ENCODE measurements at regions not wholly inside any gene's neighbourhood (a gene's known extent, or its start where the extent isn't known, plus 50 kb on each side); places are given as distances from the start of the nearest gene placed in this dataset.

DNA sequence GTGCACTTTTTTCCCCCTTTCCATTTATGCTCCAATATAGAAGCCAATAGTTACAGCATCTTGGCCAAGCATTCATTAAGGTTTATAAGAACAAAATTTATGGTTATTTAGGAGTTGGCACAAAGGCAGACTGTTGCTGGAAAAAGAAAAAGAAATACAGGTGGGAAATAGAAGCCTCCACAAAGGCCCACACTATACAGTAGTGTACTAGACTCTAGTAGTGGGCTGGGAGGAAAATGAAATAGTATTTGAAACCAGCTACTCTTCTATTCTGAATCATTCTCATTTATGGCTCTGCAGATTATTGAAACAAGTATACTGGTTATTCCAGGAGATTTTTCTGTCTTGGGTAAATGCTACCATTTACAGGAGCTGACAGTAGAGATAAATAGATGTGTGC lies 80.9 kb upstream of the CDK6 start:
- no peaks in the 10 kb centered on the region for H3K9me3 ChIP-seq
- no peak for DNase-seq
- no peaks in the 10 kb centered on the region for H3K4me1 ChIP-seq
- TF ChIP-seq, protein P1, sequence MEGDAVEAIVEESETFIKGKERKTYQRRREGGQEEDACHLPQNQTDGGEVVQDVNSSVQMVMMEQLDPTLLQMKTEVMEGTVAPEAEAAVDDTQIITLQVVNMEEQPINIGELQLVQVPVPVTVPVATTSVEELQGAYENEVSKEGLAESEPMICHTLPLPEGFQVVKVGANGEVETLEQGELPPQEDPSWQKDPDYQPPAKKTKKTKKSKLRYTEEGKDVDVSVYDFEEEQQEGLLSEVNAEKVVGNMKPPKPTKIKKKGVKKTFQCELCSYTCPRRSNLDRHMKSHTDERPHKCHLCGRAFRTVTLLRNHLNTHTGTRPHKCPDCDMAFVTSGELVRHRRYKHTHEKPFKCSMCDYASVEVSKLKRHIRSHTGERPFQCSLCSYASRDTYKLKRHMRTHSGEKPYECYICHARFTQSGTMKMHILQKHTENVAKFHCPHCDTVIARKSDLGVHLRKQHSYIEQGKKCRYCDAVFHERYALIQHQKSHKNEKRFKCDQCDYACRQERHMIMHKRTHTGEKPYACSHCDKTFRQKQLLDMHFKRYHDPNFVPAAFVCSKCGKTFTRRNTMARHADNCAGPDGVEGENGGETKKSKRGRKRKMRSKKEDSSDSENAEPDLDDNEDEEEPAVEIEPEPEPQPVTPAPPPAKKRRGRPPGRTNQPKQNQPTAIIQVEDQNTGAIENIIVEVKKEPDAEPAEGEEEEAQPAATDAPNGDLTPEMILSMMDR (IDR thresholded peaks at IDR 0.05) = no peak
- TF ChIP-seq POLR2A (IDR thresholded peaks at IDR 0.05) = no peak
- no peaks in the 10 kb centered on the region for H3K27me3 ChIP-seq
- no peak overlapping the region for H3K27ac ChIP-seq
- no peaks in the 10 kb centered on the region for H3K36me3 ChIP-seq
- intact Hi-C loops (cut with DNase I) = no loop called here
- H3K4me3 ChIP-seq = no peak overlapping the region

DNA sequence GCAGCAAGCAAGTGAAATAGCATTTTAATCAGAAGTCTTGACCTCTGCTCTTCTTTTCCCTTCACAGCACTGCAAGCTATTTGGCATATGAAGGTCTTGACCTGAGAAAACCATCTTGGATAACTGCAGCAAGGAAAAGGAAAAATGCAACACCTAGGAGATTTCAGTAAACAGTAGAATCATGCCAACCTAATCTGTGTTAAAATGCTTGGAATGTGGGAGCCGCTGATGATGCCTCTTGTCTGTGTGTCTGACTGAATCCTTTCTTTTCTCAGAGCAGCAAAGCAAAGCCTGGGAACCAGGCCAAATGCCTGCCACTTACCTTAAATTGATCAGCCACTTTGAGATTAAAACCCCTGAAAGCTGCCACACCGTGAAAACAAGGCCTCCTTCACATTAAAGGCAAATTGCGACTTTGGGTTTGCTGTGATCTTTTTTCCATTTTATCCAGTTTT lies 80.4 kb upstream of the CDK6 start:
- H3K27ac ChIP-seq = no peak overlapping the region
- WGBS, 2 donors = 32 to 45% methylated on average over 3 of the region's 3 CpGs
- intact Hi-C loops (cut with DNase I) = no loop called here
- H3K4me1 ChIP-seq = no peaks in the 10 kb centered on the region
- TF ChIP-seq, protein P1 (IDR thresholded peaks at IDR 0.05) = no peak
- TF ChIP-seq POLR2A (IDR thresholded peaks at IDR 0.05) = no peak
- H3K9me3 ChIP-seq = no peaks in the 10 kb centered on the region
- DNase-seq = no peak
- H3K36me3 ChIP-seq = no peaks in the 10 kb centered on the region
- no peak overlapping the region for H3K4me3 ChIP-seq
- no peaks in the 10 kb centered on the region for H3K27me3 ChIP-seq

DNA sequence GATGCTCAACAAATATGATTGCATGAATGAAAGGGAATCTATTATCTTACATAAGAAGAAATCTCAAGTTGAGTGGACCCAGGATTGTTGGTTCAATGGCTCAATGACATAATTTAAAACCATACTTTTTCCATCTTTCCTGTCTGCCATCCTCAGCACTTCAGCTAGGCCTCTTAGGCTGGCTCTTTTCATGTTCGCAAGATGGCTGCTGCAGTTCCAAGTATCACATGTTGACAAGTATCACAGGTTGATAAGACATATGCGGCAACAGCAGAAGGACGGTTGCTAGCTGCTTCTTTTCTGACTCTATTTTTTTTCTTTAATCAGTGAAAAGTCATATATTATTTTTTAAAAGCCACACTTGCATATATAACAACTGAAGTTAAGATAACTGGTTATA lies 79.0 kb upstream of the CDK6 start:
- no peaks in the 10 kb centered on the region for H3K9me3 ChIP-seq
- intact Hi-C loops (cut with DNase I) = no loop called here

DNA sequence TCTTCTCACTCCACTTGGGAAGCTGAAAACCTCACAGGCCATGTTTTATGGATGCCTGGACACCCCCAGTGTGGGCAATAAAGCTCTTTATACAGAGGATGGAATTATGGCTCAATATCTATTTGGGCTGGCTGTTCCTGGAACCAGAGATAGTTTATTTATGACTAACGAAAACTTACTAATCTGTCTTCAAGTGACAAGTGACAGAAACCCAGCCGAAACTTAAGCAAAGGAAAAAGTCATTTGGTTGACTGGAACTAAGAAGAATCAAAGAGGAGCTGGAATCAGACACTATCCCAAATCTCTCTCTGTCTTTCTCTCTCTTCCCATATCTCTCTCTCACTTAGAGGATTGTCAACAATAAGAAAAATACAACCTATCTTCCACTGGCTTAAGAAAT lies 78.3 kb upstream of the CDK6 start:
- DNase-seq = no peak
- intact Hi-C loops (cut with DNase I) = no loop called here
- no peaks in the 10 kb centered on the region for H3K4me1 ChIP-seq
- H3K4me3 ChIP-seq = no peak overlapping the region
- no peaks in the 10 kb centered on the region for H3K9me3 ChIP-seq
- WGBS, 2 donors = 64 to 73% methylated on average over 2 of the region's 2 CpGs
- TF ChIP-seq, protein P1 (IDR thresholded peaks at IDR 0.05) = no peak
- no peak for TF ChIP-seq POLR2A (IDR thresholded peaks at IDR 0.05)
- no peaks in the 10 kb centered on the region for H3K27me3 ChIP-seq
- H3K27ac ChIP-seq = no peak overlapping the region
- H3K36me3 ChIP-seq = no peaks in the 10 kb centered on the region

More for the DNA sequence above, 79.0 kb upstream of the CDK6 start:
- TF ChIP-seq POLR2A (IDR thresholded peaks at IDR 0.05) = no peak
- TF ChIP-seq, protein P1 (IDR thresholded peaks at IDR 0.05) = no peak
- H3K36me3 ChIP-seq = no peaks in the 10 kb centered on the region
- no peak overlapping the region for H3K4me3 ChIP-seq
- DNase-seq = no peak
- no peaks in the 10 kb centered on the region for H3K4me1 ChIP-seq
- no peaks in the 10 kb centered on the region for H3K27me3 ChIP-seq
- 93% methylated on average over 3 of the region's 3 CpGs for WGBS, 2 donors
- no peak overlapping the region for H3K27ac ChIP-seq

DNA sequence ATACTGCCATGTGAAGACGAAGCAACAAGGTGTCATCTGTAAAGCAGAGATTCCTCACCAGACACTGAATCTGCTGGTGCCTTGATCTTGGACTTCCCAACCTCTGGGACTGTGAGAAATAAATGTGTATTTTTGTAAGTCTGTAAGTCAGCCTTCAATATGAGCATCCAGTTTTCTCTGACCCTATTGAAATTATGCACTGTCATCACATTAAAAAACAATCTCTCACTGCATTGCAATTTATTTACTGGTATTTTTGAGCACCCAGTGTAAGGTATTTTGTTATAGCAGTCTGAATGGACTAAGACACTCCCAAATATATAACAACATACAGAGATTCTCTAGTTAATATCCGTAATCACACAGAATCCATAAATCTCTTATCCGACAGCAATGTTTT lies 77.5 kb upstream of the CDK6 start:
- TF ChIP-seq POLR2A (IDR thresholded peaks at IDR 0.05) = no peak
- TF ChIP-seq, protein P1 (IDR thresholded peaks at IDR 0.05) = no peak
- intact Hi-C loops (cut with DNase I) = no loop called here
- no peaks in the 10 kb centered on the region for H3K36me3 ChIP-seq
- 91 to 98% methylated on average over 3 of the region's 3 CpGs for WGBS, 2 donors
- no peak overlapping the region for H3K4me3 ChIP-seq
- H3K27me3 ChIP-seq = no peaks in the 10 kb centered on the region
- no peaks in the 10 kb centered on the region for H3K9me3 ChIP-seq
- H3K27ac ChIP-seq = no peak overlapping the region
- DNase-seq = no peak
- H3K4me1 ChIP-seq = no peaks in the 10 kb centered on the region
